GM19463 (cell line): ENCODE measurements at regions not wholly inside any gene's neighbourhood (a gene's known extent, or its start where the extent isn't known, plus 50 kb on each side); places are given as distances from the start of the nearest gene placed in this dataset.

Experiments
- ATAC-seq: cut with Tn5 transposase; IDR thresholded peaks from one replicate; pipeline ENCODE4 v1.9.1; 2021; ENCODE audit warnings: mild to moderate bottlenecking, moderate library complexity; ENCODE audit not compliant: unreplicated experiment

DNA sequence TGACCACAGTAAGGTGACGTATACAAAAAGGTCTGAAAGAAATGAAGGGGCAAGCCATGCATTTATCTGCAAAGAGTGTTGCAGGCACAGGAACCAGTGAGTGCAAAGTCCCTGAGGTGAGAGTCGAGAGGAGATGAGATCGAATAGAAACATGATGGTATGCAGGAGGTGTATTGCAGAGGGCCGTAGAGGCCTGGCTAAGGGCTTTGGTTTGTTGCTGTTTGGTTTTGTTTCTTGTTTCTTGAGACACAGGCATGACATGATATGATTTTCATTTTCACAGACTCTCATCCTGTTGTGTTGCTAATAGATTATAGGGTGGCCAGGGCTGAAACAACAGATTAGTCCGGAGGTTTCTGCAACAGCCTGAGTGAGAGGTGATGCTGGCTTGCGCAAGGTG, 80.4 kb downstream of the HSPH1 start:
- ATAC-seq = no peak

- ATAC-seq = no peak
Measured at GRCh38 chr13:31074756-31075155, 86.9 kb downstream of the HSPH1 start.

DNA sequence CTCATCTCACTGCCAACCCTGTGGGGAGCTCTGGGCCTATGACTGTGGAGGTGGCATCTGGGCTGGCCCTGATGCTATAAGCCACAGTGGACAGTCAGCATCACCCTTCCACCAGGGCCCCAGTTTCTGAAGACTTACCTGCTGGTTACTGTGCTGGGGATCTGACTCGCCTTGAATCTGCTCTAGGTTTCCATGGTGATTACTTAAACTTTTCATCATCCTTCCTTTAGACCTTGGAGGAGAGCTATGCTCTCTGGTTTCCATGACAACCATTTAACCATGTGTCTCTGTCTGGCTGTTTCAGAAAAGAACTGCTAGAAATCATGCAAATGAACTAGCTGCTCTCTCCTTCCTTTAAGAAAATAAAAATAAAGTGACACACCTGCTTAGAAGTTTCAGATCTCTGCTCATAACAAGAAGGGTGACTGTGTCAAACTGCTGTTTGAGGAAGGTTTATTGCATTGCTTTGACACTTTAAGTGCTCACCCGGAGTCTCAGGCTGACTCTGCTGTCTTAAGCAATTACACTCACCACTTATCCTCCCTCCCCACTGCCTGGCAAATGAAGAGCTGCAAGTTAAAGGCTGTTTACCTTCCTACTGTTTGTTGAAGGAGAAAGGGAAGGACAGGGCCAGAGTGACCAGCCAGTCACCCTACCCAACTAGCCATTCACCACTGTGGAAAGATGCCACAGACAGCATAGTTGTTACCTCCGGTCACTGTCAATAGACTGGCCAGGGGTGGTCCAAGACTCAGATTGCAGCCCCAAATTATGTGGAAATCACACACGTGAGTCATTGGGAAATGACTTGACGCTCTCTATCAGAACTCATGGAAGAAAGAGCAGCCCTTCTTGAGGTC, 87.6 kb downstream of the HSPH1 start:
- ATAC-seq = peak; percentile 87

GRCh38 chr13:31072041-31072440, 89.7 kb downstream of the HSPH1 start:
- no peak for ATAC-seq

DNA sequence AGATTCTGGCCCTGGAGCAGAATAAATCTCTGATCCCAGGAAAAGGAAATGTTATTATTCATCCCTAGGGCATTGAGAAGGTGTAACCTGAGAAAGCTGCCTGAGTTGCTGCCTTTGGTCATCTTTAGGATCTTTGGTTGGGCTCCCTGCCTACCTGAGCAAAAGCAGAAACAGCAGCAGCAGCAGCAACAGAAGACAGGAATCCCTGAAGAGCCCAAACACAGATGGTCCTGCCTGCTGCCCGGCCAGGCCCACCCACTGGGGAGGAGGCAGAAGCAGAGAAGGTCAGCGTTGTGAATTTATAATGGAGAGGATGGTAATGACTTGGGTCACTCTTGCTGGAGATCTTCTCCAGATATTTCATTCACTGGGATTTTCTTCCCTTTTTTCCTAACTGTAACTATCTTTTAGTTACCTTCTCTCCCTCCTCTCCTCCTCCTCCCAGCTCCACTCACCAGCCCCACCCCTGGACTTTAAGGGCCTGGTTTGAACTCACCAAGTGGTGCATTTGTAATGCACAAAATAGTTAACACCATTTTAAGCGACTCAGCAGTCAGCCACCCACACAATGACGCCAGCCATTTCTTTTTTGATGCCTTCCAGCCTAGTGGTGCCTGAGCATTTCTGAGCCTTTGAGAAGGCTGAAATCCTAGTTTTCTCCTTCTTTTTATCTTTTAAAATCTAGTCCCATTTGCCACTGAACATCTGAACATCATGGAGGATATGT, 91.7 kb downstream of the HSPH1 start:
- ATAC-seq = no peak

DNA sequence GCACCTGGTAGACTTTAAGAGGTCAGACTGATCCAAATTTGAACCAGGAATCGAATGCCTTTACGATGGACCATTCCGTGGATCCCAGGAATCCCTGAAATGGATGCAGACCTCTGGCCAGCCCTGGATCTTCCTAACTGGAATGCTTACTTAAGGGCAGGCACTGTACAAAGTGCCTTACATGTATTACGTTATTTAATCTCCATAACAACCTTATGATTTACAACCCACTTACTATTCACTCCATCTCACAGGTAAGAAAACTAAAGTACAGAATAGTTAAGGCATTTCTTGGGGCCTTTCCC, 93.6 kb downstream of the HSPH1 start:
- ATAC-seq = no peak

DNA sequence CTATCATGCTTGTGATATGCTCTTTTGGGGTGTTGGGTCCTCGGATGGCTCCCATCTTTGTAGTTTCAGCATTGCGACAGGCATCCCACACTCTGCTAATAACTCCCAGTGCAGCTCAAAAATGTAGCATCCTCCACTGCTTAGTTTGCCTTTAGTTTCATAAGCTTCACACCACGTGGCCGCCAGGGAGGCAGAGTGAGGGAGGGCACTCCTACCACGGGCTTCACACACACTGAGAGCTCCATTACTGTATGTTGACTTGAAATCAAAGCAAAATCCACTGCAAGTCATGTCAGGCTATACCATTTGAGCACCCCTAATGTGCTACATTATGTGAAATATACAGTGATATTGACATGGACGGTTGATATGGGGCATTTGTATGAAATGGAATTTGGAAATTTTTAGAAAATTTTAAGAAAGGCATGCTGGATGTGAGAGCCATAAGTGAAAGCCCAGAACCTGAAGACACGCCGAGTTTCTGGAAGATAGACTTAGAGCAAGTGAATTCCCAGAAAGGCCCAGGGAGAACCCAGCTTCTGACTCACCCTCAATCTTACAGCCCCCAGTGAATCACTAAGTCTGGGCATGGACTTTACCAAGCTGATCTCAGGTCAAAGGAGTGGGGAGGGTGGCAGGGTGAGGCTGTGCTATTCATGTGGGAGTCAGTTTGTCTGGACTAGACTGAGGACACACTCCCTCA, 94.1 kb downstream of the HSPH1 start:
- ATAC-seq = no peak

DNA sequence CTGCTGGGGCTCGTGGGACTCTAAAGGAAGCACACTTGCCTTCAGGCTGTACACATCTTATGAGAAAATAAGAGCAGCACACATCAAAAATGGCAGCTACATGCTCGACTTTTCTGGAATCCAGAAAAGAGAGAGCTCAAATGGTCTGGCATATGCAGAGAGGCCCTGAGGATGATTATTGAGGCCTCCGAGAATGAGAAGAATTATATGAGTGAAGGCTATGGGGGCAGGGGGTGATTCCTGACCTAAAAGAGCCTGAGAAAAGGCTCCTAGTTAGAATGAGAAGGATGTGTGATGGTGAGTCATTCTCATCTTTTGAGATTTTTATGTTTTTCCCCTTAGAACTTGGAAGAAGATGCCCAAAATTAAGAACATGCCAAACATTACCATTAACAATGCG, 97.1 kb downstream of the HSPH1 start:
- ATAC-seq = no peak

DNA sequence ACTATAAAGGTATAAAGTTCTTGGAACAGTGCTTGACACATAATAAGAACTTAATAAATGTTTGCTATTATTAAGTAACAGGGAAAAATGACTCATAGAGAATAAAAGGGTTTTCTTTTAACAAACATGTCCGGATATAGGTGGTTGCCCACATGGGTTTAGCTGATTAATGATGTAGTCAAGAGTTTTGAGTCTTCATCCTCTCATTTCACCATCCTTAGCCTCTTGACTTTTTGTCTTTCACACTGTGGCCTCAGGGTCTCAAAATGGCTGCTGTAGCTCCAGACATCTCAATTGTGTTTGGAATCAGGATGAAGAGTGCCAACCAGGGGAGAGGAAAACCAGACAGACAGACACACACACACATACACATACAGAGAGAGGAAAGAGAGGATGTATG, 97.9 kb downstream of the HSPH1 start:
- no peak for ATAC-seq

DNA sequence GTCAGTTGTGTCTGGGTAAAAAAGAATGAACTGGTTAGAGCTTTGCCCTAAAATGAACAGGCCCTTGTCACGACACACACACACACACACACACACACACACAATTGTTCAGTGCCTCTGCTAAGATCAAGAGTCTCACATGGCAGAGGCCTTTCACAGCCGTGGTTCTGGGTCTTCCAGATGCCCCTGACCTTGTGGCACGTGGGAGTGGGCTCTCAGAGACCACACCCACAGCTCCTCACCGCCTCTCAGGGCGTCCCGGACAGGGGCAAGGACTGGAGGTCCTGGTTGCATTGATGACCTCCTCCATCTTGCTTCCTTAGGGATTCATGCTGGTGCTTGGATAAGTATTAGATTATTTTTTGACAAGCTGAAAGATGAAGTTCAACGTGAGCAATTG, 101.0 kb downstream of the HSPH1 start:
- no peak for ATAC-seq

- no peak for ATAC-seq
Measured at GRCh38 chr13:31060220-31060619, 101.5 kb downstream of the HSPH1 start.

DNA sequence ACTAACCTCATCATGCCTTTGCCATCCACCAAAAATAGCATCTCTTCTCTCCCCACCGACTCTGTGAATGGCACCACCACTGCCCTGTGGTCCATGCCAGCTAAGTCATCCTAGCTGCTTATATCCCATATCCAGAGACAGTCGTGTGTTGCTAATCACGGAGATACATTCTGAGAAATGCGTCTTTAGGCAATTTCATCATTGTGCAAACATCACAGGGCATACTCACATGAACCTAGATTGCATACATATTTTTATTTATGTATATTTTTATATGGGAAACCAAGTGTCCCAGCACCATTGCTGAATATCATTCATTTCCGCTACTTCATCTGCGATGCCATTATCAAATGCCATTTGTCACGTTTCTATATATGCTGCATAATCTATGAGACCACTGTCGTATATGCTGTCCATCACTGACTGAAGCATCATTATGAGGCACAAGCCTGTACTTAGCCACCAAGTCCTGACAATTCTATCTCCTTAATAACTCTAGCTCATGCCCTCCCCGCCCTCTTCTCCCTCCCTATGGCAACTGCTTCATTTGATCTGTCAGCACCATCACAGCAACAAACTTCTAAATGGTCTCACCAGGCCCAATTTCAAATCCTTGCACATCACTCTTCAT, 104.2 kb downstream of the HSPH1 start:
- ATAC-seq = no peak

DNA sequence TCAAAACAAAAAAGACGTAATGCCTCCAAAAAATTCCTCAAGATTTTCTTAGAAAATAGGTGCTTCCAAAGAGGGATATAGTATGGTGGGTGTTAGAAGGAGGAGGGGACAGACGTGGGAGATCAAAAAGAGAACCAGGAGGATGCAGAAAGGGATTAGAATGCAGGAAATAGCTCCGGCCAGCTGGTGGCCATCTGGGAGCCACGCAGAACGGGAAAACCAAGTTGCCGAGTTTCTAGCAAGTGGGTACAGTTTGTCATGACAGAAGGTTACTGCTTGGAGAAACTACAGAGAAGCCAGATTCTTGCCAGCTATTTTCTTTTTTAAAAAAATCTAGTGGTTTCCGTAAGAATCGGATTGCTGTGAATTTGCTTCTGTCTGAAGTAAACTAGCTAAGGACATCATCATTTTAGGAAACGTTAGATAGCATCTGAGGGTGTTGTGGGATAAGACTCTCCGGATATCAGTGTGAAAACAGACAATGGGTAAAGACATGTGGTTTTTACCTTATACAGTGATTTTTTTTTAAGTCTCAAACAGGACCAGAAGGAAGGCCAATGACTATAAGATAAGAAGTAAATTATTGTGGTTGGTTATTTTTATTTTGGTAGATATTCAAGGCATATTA, 104.9 kb downstream of the HSPH1 start:
- ATAC-seq = no peak

GRCh38 chr13:31055589-31055988, 106.1 kb downstream of the HSPH1 start:
- no peak for ATAC-seq

- no peak for ATAC-seq
Measured at GRCh38 chr13:31054632-31055031, 107.1 kb downstream of the HSPH1 start.

- no peak for ATAC-seq
Measured at GRCh38 chr13:31053896-31054295, 107.8 kb downstream of the HSPH1 start.

- ATAC-seq = no peak
Measured at GRCh38 chr13:31053091-31053490, 108.6 kb downstream of the HSPH1 start.

DNA sequence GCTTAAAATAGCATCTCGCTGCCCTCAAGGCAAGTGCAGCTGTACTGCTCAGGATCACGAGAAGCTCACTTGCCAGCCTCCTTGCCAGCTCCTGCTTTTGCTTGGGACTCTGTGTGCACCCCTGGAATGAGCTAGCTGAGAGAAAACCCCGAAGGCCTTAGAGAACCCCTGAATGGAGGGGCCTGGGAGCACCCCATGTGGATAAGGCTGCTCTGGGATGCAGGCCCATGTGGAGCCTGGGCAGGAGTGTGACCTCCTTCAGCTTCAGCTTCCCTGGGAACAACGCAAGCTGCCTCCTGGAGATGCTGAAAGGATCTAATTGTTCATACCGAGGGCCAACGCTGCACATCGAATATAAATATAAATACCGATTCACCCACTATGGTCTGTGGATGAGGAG, 109.2 kb downstream of the HSPH1 start:
- no peak for ATAC-seq

GRCh38 chr13:31051999-31052398, 109.7 kb downstream of the HSPH1 start:
- ATAC-seq = no peak

DNA sequence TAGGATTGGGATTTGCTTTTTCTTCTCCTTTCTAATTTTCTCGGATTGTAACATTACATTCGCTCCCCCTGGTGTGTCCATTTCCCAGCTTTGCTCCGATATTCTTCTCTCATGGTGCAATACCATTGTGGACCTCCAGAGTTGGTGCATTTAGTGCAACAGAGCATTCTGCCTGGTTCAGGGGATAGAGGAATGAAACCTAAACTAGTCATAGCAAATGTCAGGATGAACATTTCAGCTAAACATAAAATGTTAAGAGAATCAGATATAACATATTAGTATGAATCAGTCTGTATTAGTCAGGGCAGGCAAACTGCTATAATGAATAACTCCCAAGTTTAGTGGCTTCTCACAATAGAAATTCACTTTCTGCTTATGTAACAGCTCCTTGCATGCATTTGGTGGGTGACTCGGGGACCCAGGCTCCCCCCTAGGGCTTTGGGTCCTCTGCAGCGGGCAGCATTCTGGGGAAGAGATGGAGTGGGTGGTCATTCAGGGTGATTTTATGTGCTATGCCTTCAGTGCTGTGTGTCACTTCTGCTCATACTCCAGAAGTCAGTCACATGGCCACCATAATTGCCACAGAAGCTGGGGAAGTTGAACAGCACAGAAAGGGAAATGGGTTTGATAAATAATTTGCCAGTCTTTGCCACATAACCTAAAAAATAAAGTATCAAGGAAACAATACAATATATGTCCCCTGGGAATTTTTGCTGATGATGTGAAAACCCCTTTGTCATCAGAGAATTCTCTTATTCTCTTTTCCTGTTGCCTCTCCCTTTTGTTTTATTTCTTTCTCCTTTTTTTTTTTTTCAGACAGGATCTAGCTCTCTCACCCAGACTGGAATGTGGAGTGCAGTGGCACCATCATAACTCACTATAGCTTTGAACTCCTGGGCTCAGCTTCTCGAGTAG, 111.0 kb downstream of the HSPH1 start:
- ATAC-seq = no peak
